ENCODE measurements at regions not wholly inside any gene's neighbourhood (a gene's known extent, or its start where the extent isn't known, plus 50 kb on each side); places are given as distances from the start of the nearest gene placed in this dataset.

DNA sequence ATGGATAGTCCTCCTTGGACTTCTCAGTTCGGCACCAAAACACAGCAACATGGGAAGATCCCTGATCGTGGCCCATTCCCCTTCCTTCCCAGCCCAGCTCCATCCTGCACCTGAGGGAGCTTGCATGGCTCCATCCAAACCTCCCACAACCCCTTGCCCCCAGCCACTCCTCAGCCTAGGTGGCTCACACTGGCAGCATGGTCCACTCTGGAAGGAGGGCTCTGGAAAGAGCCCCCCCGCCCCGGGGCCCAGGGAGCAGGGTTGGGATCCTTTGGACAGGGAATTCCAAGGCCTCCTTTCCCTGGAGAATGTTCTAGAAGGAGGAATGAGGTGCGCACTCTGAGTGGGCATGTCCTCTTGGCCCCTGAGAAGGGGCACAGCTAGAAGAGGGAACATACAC, 62.8 kb upstream of the ID2 start:
- Histone ChIP-seq H3K4me3 (no peak overlapping the region), H3K27ac (no peak overlapping the region)

DNA sequence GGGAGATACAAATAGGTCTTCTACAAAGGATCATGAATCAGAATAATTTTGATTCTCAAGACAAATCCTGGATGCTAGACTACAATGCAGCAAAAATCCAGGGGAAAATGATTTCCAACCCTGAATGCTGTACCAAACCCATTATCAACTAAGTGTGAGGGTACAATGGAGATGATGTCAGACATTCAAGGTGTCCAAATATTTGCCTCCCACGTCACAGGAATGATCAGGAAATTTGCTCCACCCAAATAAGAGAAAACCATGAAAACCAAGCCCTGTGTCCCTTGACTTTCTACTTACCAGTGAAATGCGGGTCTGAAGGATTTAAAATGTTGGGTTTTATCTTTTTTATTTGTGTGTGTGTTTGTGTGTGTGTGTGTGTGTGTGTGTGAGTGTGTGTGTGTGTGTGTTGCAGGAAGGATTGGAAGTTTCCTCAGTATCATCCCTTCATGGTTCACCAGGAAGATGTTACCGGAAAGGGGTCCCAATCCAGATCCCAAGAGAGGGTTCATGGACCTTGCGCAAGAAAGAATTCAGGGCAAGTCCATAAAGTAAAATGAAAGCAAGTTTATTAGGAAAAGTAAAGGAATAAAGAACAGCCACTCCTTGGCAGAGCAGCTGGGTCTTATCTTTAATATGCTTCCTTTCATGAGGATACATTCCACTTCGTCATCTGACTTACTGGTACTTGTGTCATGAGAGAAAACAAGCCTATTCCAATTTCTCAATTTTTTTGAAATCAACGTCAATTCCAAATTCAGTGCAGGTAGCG, 61.1 kb upstream of the ID2 start:
- H3K4me3 ChIP-seq = no peak overlapping the region
- H3K27ac ChIP-seq = no peak overlapping the region

DNA sequence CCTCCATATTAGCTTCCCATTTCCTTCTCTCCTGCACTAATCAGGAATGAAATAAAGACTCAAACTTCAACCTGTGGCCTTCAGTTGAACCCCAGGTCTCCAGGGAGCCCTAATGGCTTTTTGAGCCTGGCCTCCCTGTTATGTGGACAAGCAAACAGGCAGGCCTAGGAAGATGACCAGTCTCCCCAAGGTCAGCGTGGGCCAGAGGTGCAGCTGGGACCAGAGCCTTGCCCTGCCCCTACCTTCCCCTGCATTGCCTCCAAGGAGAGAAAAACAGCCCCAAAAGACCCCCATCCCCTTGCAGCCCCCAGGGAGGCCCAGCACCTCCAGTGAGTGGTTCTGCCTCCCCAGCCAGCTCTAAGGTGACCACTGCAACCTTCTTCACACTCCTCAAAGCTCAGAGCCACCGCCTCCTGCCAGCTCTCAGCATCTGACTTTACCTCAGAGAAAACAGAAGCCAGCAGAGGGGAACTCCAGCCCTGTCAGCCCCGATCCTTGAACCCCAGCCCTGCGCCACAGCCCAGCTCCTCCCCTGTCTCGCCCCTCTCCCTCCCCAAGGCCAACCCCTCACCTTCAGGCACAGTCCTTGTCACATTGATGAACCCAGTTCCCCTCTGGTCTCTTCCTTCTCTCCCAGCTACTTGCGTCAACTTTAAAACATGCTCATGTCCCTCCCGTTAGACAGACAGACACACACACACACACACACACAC, 59.5 kb upstream of the ID2 start:
- Histone ChIP-seq H3K4me3 (no peak overlapping the region), H3K27ac (no peak overlapping the region)

DNA sequence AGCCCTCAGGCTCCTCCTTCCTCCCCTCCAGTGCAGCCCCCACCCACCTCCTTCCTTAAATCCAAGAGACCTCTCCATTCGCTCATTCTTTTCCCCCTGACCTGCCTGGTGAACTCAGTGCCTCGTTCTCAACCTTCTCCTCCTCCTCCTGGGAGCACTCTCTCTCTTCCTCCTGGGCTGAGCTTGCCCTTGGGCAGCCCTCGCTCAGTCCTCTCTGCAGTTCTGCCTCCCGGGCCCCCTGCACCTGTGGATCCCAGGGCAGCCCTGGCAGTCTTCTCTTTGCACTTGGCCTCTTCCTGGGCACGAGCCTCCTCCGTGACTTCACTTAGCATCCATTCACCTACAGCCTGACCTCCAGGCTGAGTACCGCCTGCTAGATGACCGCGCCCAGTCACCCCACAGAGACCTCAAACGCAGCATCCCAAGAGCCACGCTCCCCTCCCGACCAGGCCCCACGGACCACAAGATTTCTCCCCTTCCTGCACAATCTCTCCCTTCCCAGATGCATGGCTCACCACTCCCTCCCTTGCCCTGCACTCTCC, 58.9 kb upstream of the ID2 start:
- no peak overlapping the region for H3K27ac ChIP-seq
- H3K4me3 ChIP-seq = no peak overlapping the region

GRCh38 chr2:8623576-8623957, 58.3 kb upstream of the ID2 start:
- Histone ChIP-seq H3K4me3 (no peak overlapping the region), H3K27ac (no peak overlapping the region)

- H3K27ac ChIP-seq = no peak overlapping the region
- no peak overlapping the region for H3K4me3 ChIP-seq
These were observed 57.8 kb upstream of the ID2 start for GRCh38 chr2:8623958-8624591.

DNA sequence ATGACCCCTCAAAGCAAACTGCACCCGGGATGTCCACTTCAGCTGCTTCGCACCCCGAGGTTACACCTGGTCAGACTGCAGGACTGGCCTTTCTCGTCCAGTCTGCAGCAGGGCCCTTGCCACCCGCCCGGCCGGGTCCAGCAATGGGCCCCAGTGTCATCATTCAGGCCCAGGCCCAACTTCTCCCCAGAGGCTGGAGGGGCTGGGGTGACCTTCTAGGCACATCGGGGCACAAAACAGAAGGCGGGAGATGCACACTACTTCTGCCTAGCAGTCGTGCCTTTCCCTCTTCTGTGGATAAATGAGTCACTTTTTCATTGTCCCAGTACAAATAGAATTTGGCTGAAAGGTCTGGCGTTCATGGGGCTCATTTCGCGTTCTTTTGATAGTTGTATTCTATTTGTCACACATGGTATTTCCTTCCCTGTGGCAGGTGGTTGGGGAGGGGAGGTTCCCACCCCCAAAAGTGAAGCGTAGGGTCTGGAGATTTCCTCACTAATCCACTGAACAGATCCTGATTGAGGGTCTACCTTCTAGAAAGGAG, 56.9 kb upstream of the ID2 start:
- no peak overlapping the region for H3K4me3 ChIP-seq
- H3K27ac ChIP-seq = no peak overlapping the region

- Histone ChIP-seq H3K4me3 (no peak overlapping the region), H3K27ac (no peak overlapping the region)
These were observed 56.2 kb upstream of the ID2 start for GRCh38 chr2:8625399-8626300.

- no peak overlapping the region for H3K4me3 ChIP-seq
- no peak overlapping the region for H3K27ac ChIP-seq
These were observed 55.3 kb upstream of the ID2 start for GRCh38 chr2:8626572-8626971.

GRCh38 chr2:8627019-8627691, 54.7 kb upstream of the ID2 start:
- Histone ChIP-seq H3K4me3 (no peak overlapping the region), H3K27ac (no peak overlapping the region)

DNA sequence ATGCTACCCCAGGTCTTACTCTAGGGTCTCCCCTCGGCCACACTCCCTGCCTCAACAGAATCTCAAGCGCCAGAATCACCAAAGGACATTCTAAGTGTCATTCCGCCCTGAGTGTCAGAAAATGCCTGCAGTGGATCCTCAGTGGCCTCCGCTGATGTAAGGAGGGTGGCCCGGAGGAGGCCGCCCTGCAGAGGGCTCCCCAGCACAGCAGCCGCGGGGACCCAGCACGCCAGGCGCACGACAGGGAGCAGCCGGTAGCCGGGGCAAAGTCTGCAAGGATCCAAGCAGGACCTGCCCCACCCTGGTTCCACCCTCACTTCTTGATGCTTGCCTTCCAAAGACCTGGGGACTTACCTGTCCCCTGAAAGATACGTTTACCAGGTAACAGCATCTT, 54.2 kb upstream of the ID2 start:
- Histone ChIP-seq H3K4me3 (no peak overlapping the region), H3K27ac (no peak overlapping the region)

DNA sequence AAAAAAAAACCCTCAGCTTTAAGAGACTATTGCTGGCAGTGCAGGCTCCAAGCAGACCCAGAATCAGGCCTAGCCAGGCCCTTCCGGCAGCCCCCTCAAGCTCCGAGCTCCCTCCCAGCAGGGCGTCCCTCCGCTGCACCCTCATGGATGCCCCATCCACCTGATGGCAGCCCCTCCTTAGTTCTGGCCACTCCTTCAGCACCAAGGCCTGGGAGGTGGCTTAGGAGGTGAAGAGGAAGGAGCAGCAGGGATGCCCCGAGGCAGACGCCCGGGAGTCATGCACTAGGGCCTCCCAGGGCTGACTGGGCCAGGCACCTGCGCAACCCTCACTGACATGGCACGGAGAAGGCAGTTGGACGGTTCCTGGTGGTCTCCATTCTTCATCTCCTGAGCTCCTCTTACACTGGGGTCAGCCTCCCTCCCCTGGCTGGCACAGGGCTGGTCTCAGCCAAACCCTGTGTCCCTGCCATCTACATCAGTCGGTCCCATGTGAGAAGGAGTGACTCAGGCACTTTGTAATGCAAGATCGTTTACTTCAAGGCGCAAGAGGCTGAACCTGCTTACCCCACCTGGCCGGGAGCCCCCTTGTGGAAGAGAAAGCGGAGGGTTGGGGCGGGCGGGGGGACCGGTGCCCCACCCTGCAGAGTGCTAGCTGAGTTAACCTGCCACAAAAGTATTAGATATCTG, 53.5 kb upstream of the ID2 start:
- Histone ChIP-seq H3K4me3 (no peak overlapping the region), H3K27ac (no peak overlapping the region)

DNA sequence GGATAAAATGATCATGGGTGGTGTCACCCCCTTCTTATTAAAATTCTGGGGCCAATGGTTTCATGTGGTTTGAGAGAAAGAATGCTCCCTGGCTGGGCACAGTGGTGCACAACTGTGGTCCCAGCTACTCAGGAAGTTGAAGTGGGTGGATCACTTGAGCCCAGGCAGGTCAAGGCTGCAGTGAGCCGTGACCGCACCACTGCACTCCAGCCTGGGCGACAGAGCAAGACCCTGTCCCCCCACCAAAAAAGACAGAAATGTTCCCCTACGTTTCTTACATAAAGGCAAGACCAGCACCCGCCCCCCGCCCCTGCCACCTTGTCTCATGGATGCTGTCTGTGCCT, 53.0 kb upstream of the ID2 start:
- no peak overlapping the region for H3K27ac ChIP-seq

DNA sequence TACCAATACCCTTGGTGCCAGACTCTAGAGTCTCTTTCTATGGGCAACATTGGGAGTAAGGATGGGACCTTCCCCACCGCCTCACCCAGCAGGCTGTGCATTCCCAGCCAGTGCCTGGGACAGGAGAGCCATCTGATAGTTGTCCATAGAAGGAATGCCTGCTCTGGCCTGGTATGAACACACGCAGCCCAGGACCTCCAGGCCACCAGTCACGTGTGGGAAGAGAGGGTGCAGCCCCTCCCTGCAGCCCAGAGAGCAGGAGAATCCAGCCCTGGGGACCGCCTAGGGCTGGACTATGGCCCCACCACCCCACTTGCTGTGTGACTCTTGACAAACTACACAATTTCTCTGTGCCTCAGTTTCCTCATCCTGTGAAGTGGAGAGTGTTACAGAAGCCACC, 52.5 kb upstream of the ID2 start:
- Histone ChIP-seq H3K27ac (no peak overlapping the region), H3K4me3 (no peak overlapping the region)

More for the DNA sequence above, 53.0 kb upstream of the ID2 start:
- no peak overlapping the region for H3K4me3 ChIP-seq

GRCh38 chr2:8630676-8631464, 51.0 kb upstream of the ID2 start:
- H3K4me3 ChIP-seq = no peak overlapping the region
- no peak overlapping the region for H3K27ac ChIP-seq

DNA sequence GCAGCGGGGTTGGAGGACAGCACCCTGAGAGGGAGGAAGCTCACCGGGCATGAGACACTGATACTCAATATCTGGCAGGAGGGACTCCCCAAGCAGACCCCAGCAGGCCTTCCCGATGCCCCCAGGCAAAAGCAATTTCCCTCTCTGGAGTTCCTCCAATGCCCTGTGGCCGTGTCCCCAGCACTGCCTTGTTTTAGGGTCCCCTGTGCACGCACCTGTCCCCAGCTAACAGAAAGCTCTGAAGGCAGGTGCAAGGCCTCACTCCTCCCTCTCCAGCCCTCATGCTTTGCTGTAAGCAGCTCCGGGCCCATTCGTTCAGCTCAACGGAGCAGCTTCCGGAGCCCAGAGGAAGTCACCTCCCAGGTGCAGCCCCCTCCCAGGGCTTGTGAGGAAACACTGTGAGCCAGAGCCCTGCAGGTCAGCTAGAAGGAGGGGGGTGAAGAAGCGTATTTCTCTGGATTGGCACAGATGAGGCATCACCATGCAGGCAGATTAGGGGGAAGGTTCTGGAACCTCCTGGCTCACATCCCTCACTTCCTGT, 50.3 kb upstream of the ID2 start:
- no peak overlapping the region for H3K27ac ChIP-seq
- H3K4me3 ChIP-seq = no peak overlapping the region
